ENCODE measurements at regions not wholly inside any gene's neighbourhood (a gene's known extent, or its start where the extent isn't known, plus 50 kb on each side); places are given as distances from the start of the nearest gene placed in this dataset.

DNA sequence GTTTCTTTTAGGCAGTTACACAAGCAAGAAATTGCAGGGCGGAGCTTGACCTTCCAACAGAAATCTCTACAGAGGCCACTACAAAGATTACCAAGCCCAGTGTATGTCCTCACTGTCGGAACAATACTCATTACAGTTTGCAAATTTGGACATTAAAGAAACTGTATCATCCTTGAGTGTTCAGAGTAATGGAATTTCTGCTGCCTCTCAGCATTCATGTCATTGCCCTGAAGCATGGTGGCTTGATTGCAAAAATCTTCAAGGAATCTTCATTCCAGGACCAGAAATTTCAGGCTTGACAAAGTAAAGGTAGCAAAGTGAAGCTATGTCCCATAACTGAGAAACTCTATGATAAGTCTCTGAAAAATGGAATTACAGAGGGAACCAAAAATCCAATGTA, 134.6 kb upstream of the MAP3K1 start:
- Mint-ChIP-seq H3K4me3 (no peak overlapping the region), H3K4me1 (peaks cover 3 to 6% of the 10 kb centered on the region in 2 experiments; a peak in 3 of 4 replicates), H3K27me3 (ENCODE audit: low read depth) (no peaks in the 10 kb centered on the region), H3K27ac (no peak overlapping the region), H3K9me3 (no peaks in the 10 kb centered on the region), H3K36me3 (ENCODE audit: insufficient read depth in 1 of 3, low read depth in 3 of 3) (no peaks in the 10 kb centered on the region)
- H2BK15ac ChIP-seq (ENCODE audit: low read depth, low read length), result no peak overlapping the region
- WGBS (ENCODE audit: extremely low coverage, insufficient read length, low lambda C conversion rate), result no CpG with 5 or more reads among the region's 2 CpGs
- H3K4ac ChIP-seq (ENCODE audit: low read depth, low read length), result no peak overlapping the region
- H3K14ac ChIP-seq (ENCODE audit: insufficient read depth, low read length), result no peak overlapping the region
- DNase-seq, result no peak
- H3K56ac ChIP-seq (ENCODE audit: insufficient read length, low read depth, low read length), result no peak overlapping the region
- no peaks in the 10 kb centered on the region for H3K4me1 ChIP-seq (ENCODE audit: insufficient read depth, low read length)
- H2BK120ac ChIP-seq (ENCODE audit: low read depth, low read length, poor library complexity, severe bottlenecking), result no peak overlapping the region
- H3K18ac ChIP-seq (ENCODE audit: insufficient read length, low read depth, low read length), result no peak overlapping the region
- no peaks in the 10 kb centered on the region for H4K20me1 ChIP-seq (ENCODE audit: control insufficient read depth, insufficient read depth, insufficient read length)
- no peak overlapping the region for H3K23ac ChIP-seq (ENCODE audit: insufficient read length, low read depth, low read length)
- TF ChIP-seq, protein P1, sequence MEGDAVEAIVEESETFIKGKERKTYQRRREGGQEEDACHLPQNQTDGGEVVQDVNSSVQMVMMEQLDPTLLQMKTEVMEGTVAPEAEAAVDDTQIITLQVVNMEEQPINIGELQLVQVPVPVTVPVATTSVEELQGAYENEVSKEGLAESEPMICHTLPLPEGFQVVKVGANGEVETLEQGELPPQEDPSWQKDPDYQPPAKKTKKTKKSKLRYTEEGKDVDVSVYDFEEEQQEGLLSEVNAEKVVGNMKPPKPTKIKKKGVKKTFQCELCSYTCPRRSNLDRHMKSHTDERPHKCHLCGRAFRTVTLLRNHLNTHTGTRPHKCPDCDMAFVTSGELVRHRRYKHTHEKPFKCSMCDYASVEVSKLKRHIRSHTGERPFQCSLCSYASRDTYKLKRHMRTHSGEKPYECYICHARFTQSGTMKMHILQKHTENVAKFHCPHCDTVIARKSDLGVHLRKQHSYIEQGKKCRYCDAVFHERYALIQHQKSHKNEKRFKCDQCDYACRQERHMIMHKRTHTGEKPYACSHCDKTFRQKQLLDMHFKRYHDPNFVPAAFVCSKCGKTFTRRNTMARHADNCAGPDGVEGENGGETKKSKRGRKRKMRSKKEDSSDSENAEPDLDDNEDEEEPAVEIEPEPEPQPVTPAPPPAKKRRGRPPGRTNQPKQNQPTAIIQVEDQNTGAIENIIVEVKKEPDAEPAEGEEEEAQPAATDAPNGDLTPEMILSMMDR (conservative IDR thresholded peaks at IDR 0.05), result no peak
- no peaks in the 10 kb centered on the region for H3K23me2 ChIP-seq (ENCODE audit: insufficient read length, low read depth, low read length, poor library complexity, severe bottlenecking)
- no peaks in the 10 kb centered on the region for H3K79me2 ChIP-seq (ENCODE audit: insufficient read depth, low read length)
- no peaks in the 10 kb centered on the region for H3K27me3 ChIP-seq (ENCODE audit: insufficient read depth, low read length)
- H2BK5ac ChIP-seq (ENCODE audit: insufficient read length, low read length), result no peak overlapping the region
- no peaks in the 10 kb centered on the region for H3K9me3 ChIP-seq (ENCODE audit: control insufficient read depth, low read depth, low read length)
- H3T11ph ChIP-seq (ENCODE audit: low read length), result no peak overlapping the region
- H3K4me2 ChIP-seq (ENCODE audit: insufficient read depth, insufficient read length, low read length), result no peak overlapping the region
- no peak overlapping the region for H2BK20ac ChIP-seq (ENCODE audit: low read depth, low read length, poor library complexity, severe bottlenecking)
- H4K8ac ChIP-seq (replicated peaks; ENCODE audit: insufficient read length, low read depth, low read length), result no peak overlapping the region
- no peak overlapping the region for H2AFZ ChIP-seq (ENCODE audit: low read length)
- no peak overlapping the region for H3K27ac ChIP-seq (ENCODE audit: insufficient read length, low read depth, low read length)
- no peaks in the 10 kb centered on the region for H3K79me1 ChIP-seq (ENCODE audit: insufficient read depth, low read depth, low read length, poor library complexity, severe bottlenecking)
- no peak overlapping the region for H4K91ac ChIP-seq (ENCODE audit: insufficient read length, low read depth, low read length)
- no peak overlapping the region for H2BK12ac ChIP-seq (ENCODE audit: insufficient read length, low read depth, low read length)
- H4K5ac ChIP-seq (ENCODE audit: insufficient read length, low read depth, low read length), result no peak overlapping the region
- H2AK5ac ChIP-seq (ENCODE audit: insufficient read length, low read length), result no peak overlapping the region
- no peak overlapping the region for H3K9ac ChIP-seq (ENCODE audit: extremely low read depth, insufficient read length, low read length)

All from H9 (cell line).